Panc1 (cell line): ENCODE measurements at regions not wholly inside any gene's neighbourhood (a gene's known extent, or its start where the extent isn't known, plus 50 kb on each side); places are given as distances from the start of the nearest gene placed in this dataset.

ENCODE experiments used
- CTCF ChIP-seq: fragments of 450-650 bp; IDR thresholded peaks from 2 replicates; pipeline ENCODE4 v1.5.1; 2017; ENCODE audit warnings: mild to moderate bottlenecking
- POLR2AphosphoS5 ChIP-seq: IDR thresholded peaks from 2 replicates; pipeline ENCODE4 v1.6.1; 2012; ENCODE audit warnings: mild to moderate bottlenecking, low read depth, low read length, moderate library complexity
- REST ChIP-seq, 2 experiments: IDR thresholded peaks; 2 replicates each; pipeline ENCODE4 v1.6.1; 2011 to 2012; ENCODE audit warnings: low read depth in 2 of 2, control low read depth in 1 of 2, low read length in 1 of 2, mild to moderate bottlenecking in 1 of 2, moderate library complexity in 1 of 2; ENCODE audit not compliant: insufficient read depth in 1 of 2
- TCF7L2 ChIP-seq: IDR thresholded peaks from 2 replicates; pipeline ENCODE4 v1.6.1; 2011; ENCODE audit warnings: mild to moderate bottlenecking, low read depth, low read length, inconsistent platforms

- TF ChIP-seq CTCF (no peak), TCF7L2 (no peak), POLR2AphosphoS5 (no peak), REST (IDR thresholded peaks at IDR 0.05; ENCODE audit: insufficient read depth in 1 of 2, low read depth in 2 of 2, low read length in 1 of 2) (no peak)
Observed at GRCh38 chr10:129307141-129307540, 159.9 kb upstream of the MGMT start.
